ENCODE measurements at regions not wholly inside any gene's neighbourhood (a gene's known extent, or its start where the extent isn't known, plus 50 kb on each side); places are given as distances from the start of the nearest gene placed in this dataset.

GRCh38 chr15:35738370-35738769 is 192.4 kb upstream of the DPH6 start:
- TF ChIP-seq CTCF (IDR thresholded peaks at IDR 0.05; ENCODE audit: unreplicated experiment in 3 of 3) = no peak
- Mint-ChIP-seq H3K27me3 (ENCODE audit: low read depth) (no peaks in the 10 kb centered on the region), H3K4me3 (no peak overlapping the region), H3K4me1 (peaks cover 5% of the 10 kb centered on the region), H3K36me3 (ENCODE audit: low read depth) (peaks cover 3% of the 10 kb centered on the region), H3K9me3 (no peaks in the 10 kb centered on the region), H3K27ac (no peak overlapping the region)

GRCh38 chr15:35740761-35741160 is 194.8 kb upstream of the DPH6 start:
- Mint-ChIP-seq H3K4me1 (peaks cover 5% of the 10 kb centered on the region), H3K36me3 (ENCODE audit: low read depth) (peaks cover 3% of the 10 kb centered on the region), H3K27me3 (ENCODE audit: low read depth) (no peaks in the 10 kb centered on the region), H3K27ac (peak overlapping the region in 2 of 3 experiments; percentile 2 to 28), H3K9me3 (no peaks in the 10 kb centered on the region), H3K4me3 (no peak overlapping the region)
- TF ChIP-seq CTCF (IDR thresholded peaks at IDR 0.05; ENCODE audit: unreplicated experiment in 3 of 3) = no peak

GRCh38 chr15:35741395-35741794 is 195.4 kb upstream of the DPH6 start:
- no peaks in the 10 kb centered on the region for H3K27me3 Mint-ChIP-seq (ENCODE audit: low read depth)
- TF ChIP-seq CTCF (IDR thresholded peaks at IDR 0.05; ENCODE audit: unreplicated experiment in 3 of 3) = no peak
- H3K9me3 Mint-ChIP-seq = no peaks in the 10 kb centered on the region
- peaks cover 3% of the 10 kb centered on the region for H3K36me3 Mint-ChIP-seq (ENCODE audit: low read depth)
- H3K27ac Mint-ChIP-seq = peak overlapping the region in 2 of 3 experiments; percentile 2 to 41
- H3K4me1 Mint-ChIP-seq = peaks cover 5% of the 10 kb centered on the region
- no peak overlapping the region for H3K4me3 Mint-ChIP-seq

- no peak overlapping the region for H3K27ac Mint-ChIP-seq
- TF ChIP-seq CTCF (IDR thresholded peaks at IDR 0.05; ENCODE audit: unreplicated experiment in 3 of 3) = no peak
- no peaks in the 10 kb centered on the region for H3K27me3 Mint-ChIP-seq (ENCODE audit: low read depth)
- H3K4me1 Mint-ChIP-seq = peaks cover 5% of the 10 kb centered on the region
- no peaks in the 10 kb centered on the region for H3K9me3 Mint-ChIP-seq
- peaks cover 3% of the 10 kb centered on the region for H3K36me3 Mint-ChIP-seq (ENCODE audit: low read depth)
- no peak overlapping the region for H3K4me3 Mint-ChIP-seq
Measured at GRCh38 chr15:35741881-35742280, 195.9 kb upstream of the DPH6 start.

- Mint-ChIP-seq H3K9me3 (no peaks in the 10 kb centered on the region), H3K4me3 (no peak overlapping the region), H3K27ac (no peak overlapping the region), H3K36me3 (ENCODE audit: low read depth) (no peaks in the 10 kb centered on the region), H3K4me1 (peaks cover 5% of the 10 kb centered on the region), H3K27me3 (ENCODE audit: low read depth) (no peaks in the 10 kb centered on the region)
- TF ChIP-seq CTCF (IDR thresholded peaks at IDR 0.05; ENCODE audit: unreplicated experiment in 3 of 3) = no peak
Measured at GRCh38 chr15:35743321-35743720, 197.4 kb upstream of the DPH6 start.

GRCh38 chr15:35746121-35746520 is 200.2 kb upstream of the DPH6 start:
- Mint-ChIP-seq H3K36me3 (ENCODE audit: low read depth) (no peaks in the 10 kb centered on the region), H3K4me3 (no peak overlapping the region), H3K9me3 (no peaks in the 10 kb centered on the region), H3K4me1 (peaks cover 4% of the 10 kb centered on the region), H3K27me3 (ENCODE audit: low read depth) (no peaks in the 10 kb centered on the region), H3K27ac (no peak overlapping the region)
- TF ChIP-seq CTCF (IDR thresholded peaks at IDR 0.05; ENCODE audit: unreplicated experiment in 3 of 3) = no peak

Data from nephron (organoid).